Kidney tubule cell (primary cell): ENCODE measurements at regions not wholly inside any gene's neighbourhood (a gene's known extent, or its start where the extent isn't known, plus 50 kb on each side); places are given as distances from the start of the nearest gene placed in this dataset.
A peak's percentile ranks its signal among the peaks of the same experiment; 100 is the strongest.

Experiments
- DNase-seq: peaks from one replicate; pipeline ENCODE4 v3.0.0-alpha.2; 2018; ENCODE audit warnings: low spot score

DNA sequence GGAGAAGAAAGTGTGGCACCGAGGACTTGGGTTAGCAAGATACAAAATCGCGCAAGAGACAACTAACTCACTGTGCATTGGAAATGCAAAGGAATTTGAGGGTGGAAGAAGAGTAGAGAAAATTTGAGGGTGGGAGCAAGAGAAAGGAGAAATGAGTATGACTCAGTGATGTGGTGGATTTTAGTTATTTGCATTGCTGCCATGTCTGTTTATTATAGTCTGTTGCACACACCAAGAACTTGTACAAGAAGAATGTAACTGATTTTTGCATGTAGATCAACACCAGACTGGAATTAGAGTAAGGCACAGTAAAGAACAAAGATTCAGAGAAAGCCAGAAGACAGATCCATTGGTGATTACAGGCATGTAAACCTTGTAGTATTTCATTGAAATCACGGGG, 71.6 kb upstream of the SMIM36 start:
- no peak for DNase-seq

DNA sequence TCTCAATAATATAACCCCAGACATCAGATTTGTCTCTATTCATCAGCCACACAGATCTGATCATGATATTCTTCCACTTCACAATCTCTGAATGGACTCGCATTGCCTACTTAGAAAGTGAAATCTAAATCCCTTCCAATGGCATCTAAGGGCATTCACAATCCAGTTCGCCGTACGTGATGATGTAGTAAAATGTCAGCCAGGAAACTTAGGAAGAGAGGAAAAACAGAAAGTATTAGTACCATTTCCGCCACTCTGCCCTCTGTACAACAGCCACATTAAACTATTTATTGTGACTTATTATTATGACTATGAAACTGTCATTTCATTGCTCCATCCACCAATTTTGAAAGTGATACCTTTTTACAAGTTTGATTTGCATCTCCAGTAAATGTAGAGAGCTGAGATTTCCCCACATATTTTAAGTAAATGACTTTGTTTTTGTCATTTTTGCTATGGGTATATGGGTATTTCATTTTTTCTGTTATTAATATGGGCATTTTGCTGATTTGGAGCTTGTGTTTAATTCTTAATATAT, 69.4 kb upstream of the SMIM36 start:
- no peak for DNase-seq

DNA sequence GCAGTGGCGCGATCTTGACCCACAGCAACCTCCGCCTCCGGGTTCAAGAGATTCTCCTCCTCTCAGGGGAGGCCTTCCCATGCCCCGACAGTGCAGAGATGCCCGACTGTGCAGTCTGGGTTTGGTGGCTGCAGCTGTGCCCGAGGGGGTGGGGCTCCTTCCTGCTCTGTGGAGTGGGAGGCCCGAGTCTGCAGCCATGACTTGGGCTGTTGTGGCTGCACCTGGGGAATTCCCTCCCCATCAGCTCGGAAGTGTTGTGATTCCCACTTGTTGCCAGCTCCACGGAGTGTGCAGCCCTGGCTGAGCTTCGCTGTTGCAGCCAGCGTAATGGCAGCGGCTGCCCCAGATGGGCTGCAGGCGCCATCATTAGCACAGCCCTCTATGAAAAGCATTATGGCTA, 66.4 kb upstream of the SMIM36 start:
- peak; percentile 41 for DNase-seq

DNA sequence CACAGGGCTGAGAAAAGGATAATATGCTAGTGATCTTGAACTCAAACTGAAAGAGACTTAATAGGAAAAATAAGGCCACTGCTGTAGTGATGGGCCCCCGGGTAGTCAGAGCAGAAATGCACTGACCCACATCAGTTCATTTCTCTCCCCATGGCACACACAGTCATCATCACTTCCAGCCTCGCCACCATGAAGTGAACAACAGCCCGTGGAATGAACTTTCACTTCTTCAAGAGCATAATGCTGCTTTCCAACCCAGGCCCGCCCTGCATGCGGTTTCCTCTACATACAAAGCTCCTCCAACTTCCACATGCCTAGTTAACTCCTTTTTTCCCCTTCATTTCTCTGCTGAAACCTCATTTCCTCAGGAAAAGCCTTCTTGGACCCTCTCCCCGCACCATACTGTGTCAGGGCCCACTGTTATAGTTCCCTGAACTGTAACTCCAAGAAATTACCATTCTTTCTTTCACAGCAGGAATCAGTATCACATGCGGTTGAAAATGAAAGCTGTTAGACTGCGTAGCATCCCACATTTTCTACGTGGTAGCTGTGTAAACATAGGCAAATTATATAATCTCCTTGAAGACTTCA, 65.8 kb upstream of the SMIM36 start:
- peak; percentile 59 for DNase-seq

DNA sequence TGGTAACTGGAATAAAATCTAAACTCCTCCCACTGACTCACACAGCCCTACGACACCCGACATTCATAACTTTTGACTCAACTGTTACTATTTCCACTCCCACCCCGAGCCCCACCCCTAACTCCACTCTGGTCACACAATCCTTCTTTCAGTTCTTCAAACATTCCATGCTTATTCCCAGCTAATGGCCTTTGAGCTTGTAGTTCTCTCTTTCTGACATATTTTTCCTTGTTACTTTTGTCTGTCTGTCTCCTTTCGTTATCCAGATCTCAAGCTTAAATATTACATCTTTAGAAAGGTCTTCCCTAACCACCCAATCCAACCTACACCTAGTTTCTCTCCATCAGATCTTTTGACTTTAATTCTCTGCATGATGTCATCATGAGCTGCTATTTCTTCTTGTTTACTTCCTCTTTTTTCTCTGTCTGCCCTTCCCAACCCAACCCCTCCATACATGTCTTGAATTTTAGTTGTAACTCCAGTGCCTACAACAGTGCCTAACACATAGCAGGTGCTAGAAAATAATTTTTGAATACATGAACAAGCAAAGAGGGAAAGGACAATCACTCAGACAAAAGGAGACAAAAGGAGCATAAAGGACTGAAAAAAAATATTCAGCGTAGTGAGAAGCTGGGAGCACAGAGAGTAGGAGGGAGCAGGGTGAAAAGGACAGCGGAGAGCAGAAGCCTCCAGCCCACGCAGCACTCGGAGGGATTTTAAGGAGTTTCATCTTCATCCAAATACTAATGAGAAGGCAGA, 65.2 kb upstream of the SMIM36 start:
- peak; percentile 64 for DNase-seq

DNA sequence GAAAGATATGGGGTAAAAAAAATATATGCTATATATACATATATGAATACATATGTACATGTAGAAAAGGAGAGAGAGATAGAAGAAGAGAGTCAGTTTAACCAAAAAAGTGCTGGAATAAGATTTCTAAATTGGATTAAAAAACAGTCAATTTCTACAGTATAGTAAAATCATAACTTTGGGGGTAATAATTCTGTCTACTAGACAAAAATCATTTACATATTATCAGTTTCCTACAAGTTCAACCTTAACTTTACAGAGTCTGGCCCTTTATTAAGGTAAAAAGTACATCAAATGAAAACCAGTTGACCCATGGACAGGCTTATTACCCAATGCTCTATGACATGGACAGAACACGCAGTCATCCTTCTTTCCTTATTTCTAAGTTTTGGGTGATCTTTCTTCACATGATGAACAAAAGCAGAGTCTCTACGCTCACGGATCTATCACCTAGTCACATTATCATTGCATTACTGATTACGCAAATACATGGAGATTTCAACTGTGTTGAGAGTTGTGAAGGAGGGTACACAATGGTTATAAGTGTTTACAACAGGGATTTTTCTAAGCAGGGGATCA, 63.9 kb upstream of the SMIM36 start:
- no peak for DNase-seq

DNA sequence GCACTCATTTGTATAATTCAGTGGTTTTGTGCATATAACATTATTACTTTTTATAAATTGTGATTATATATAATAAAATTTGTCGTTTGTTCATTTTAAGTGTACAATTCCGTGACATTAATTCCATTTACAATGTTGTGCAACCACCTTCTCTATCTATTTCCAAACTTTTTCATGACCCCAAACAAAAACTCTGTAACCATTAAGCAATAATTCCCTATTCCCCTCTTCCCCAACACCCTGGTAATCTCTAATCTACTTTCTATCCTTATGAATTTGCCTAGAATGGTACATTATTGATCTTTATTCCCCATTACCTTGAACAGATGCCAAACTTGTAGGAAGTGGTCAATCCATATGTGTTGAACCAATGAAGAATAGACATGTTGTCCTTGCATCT, 61.3 kb upstream of the SMIM36 start:
- DNase-seq: no peak

DNA sequence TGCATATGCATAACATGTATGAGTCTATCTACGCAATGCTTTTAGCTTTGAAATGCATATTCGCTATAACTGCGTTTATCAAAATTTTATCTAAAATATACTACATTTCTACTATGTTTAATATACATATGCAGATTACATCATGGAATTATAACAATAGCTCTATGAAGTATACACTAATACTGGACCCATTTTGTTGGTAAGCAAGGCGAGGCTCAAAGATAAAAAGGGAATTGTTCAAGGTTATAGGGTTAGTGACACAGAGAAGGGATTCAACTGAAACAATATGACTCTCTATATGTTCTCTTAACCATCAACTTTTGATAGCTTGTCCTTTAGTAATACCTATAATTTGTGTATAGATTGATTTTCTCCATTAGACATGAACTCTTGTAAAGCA, 60.9 kb upstream of the SMIM36 start:
- DNase-seq: no peak

DNA sequence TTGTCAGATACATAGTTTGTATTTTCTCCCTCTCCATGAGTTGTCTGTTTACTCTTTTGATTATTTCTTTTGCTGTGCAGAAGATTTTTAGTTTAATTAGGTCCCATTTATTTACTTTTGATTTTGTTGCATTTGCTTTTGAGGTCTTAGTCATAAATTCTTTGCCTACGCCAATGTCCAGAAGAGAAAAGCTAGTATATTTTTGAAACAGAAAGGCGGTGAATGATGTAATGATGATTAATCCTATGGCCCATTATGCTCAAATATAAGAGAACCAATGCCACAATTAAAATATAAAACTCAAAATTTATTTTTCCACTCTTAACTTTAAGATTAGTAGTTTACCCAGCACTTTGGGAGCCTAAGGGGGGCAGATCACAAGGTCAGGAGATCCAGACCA, 59.8 kb upstream of the SMIM36 start:
- DNase-seq: no peak

DNA sequence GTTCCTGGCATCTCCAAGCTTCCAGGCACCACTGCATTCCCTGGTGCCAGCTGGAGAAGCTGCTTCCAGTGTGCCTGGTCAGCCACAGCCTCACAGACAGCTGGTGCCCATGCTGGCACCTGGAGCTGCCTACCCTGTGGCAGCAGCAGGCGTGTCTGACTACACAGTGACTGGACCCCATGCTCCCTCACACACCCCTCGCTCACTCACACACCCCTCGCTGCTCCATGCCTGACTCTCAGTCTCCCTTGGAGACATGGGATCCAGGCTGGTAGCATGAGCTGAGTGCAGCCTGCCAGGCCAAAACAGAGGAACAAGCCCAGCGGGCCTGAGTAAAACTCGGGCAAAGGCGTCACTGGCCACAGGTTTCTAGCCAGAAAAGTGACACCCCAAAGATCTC, 59.1 kb upstream of the SMIM36 start:
- DNase-seq: no peak

DNA sequence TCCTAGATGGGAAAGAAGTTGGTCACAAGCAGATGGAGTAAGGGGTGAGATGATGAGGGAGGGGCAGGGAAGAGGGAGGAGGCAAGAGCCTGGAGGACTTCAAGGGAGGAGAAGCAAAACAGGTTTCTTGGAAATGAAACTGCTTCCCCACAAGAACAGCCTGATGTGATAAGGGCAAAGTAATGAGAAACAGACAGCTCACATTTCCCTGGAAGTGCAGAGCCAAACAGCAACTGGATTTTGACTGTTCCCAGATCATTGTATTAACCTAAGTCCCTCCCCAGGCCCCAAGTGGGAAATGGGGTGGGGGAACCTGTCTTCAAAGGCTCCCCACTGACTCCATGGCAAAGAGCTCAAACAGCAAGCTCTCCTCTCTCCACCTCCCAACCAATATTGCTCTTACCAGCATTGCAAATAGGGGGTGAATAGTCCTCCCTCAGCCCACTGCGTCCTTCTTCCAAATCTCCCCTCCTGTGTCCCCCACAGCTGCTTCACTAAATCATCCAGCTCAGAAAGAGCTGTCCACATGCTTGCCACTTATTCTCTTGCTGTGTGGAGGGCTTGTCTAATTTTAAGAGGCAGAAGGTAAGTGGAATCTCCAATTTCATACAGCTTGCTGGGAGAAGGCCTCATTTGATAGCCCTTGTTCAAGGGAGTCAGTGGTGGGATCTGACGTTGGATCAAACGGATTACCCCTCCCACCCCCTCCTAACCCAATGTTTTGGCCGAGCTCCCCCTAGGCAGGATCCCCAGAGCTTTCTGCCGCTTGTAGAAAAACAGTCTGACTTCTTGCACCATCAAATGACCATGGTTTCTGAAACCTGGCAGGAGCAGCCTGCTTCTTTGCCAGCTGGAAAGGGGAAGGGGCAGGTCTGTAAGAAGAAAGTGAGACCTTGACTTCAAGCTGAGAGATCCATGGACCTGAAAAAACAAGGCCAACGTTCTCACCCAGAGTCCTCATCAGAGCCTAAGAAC, 56.3 kb upstream of the SMIM36 start:
- DNase-seq: no peak

DNA sequence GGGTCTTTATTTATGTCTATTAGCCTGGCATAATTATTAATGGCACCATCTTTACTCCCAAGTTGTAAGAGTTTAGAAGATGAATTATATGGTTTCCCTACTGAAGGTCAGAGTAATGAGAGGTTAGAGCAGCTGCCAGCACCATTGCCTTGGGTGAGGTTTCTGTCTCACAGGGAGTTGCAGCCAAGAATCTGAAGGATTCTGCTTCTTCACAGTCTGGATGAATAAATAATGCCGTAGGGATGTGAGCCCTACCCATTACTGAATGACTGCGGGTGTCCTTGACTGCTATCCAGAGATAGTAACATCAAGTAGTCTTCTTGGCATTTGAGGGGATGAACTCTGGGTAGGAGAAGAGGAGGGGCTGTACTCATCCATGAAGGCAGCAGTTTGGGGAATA, 52.8 kb upstream of the SMIM36 start:
- no peak for DNase-seq

DNA sequence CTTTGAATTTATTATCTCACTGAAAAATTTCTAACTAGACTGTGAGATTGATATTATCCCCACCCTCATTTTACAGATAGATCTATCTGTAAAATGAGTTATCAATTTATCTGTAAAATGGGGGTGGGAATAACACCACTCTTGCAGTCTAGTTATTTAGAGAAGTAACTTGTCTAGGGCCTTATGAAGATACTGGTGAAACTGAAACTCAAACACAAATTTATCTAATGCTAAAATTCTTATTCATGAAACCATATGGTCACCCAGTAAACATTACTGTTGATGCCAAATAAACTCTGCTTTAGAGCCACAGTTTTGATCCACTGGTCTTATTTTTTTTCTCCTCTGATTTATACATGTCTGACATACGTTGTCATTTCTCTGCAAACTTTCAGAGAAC, 52.1 kb upstream of the SMIM36 start:
- DNase-seq: no peak

DNA sequence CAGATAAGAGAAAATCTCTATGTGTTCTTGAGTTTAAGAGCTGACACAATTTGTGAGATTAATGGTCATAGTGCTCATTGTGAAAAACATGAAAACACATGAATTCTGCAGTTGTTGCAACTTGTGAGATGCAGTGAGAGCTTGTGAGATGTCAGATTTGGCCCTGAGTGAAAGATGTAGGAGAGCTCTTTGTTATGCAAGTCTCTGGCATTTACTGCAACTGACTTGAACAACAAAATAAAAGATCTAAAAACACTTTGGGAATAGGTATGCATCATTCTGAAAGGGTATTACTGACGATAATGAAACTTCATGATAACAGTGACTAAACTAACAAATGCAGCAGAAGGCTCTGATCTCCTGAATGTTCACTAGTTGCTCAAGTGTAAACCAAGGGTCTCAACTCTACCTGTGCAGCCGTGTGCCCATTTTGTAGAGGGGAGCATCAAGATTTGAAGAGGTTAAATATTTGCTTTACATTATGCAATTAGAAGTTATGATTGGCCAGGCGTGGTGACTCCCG, 50.8 kb upstream of the SMIM36 start:
- DNase-seq: no peak

DNA sequence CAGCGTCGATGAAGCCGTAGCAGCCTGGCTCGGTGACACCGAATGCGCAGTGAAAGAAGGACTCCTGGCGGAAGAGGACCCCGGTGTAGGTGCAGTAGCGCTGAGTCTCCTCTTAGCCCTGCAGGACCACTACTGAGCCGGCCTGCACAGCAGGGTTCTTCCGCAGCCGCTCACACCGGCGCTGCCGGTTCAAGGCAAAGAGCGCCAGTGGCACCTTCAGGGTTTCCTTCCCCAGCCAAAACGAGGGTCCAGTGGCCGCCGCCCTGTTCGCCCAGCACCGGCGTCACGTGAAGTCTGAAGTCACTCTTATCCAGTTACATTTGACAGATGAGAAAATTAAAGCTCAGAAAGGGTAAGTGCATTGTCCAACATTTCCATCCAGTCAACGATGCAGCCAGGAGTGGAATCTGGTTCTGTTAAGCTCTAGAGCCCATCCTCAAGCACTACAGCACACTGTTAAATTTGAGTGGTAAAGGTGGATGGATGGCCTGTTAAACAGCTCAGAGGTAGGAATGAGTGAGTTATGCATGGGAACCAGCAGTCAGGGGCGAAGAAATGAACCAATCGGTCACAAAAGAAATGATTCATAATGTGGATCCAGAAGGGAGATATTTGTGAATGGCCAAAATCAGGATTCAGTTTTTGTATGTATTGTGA, 50.2 kb upstream of the SMIM36 start:
- no peak for DNase-seq
